Cardiac septum (tissue), 1 donor: ENCODE measurements at regions not wholly inside any gene's neighbourhood (a gene's known extent, or its start where the extent isn't known, plus 50 kb on each side); places are given as distances from the start of the nearest gene placed in this dataset.

Experiments used
- DNase-seq: peaks from one replicate; pipeline ENCODE4 v3.0.0-alpha.2; 2020; ENCODE audit warnings: low spot score
- intact Hi-C: fragments of 100-400 bp; cut with DNase I; formaldehyde crosslinking; loops from one replicate; pipeline ENCODE4 v1.14.0; 2022
- donor health status: DM: no; HTN: no; CAD: no.

DNA sequence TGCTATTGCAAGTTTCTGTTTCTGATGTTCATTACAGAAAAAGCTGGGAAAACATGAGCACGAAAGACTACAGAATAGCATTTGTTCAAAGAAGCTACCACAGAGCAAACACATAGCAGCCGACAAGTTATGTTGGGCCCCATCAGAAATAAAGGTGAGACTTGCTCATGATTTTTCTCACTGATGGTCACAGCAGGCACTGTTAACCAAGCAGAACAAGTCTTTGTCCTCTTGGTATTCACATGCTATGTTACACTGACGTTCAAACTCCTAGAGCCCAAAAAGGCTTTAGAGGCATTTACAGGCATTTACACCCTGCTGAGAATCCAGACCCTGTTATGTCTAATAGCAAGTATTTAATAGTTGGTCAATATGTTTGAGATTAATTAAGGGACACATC, 235.0 kb upstream of the HNMT start:
- intact Hi-C loops, result no loop called here
- no peak for DNase-seq

DNA sequence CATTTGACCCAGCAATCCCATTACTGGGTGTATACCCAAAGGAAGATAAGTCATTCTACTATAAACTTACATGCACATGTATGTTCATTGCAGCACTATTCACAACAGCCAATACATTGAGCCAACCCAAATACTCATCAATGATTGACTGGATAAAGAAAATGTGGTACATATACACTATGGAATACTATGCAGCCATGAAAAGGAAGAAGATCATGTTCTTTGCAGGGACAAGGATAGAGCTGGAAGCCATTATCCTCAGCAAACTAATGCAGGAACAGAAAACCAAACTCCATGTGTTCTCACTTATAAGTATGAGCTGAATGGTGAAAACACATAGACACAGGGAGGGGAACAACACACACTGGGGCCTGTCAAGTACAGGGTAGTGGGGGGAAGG, 226.7 kb upstream of the HNMT start:
- intact Hi-C loops, result no loop called here

DNA sequence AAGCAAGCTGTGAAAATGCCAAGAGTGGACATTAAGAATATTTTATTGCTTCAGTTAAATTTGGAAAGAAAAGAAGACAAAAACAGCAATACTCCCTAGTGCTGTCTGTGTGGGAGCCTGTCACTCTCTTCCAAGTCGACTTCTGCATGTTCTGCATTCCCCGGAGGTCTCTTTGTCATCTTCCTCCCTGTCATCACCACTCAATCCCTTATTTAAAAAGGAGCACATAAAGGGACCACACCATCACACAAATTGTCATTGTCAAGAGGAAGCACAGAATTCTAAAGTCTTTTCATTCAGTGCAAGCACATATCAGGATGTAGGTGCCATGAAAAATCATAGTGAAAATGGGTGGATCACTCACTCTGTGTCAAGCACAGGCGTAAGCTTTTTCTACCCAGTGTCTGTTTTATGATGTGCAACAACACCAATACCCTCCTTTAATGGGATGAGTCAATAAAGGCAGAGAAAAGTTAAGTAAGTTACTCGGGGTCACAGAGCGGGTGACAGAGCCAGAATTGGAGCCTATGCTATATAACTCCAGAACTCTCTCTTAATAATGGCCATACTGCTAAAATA, 222.4 kb upstream of the HNMT start:
- intact Hi-C loops, result no loop called here
- DNase-seq, result no peak

More for the DNA sequence above, 226.7 kb upstream of the HNMT start:
- DNase-seq, result no peak

- intact Hi-C loops, result no loop called here
- no peak for DNase-seq
These were observed 216.8 kb upstream of the HNMT start for GRCh38 chr2:137747509-137747908.

GRCh38 chr2:137748533-137748932, 215.7 kb upstream of the HNMT start:
- intact Hi-C loops, result no loop called here
- no peak for DNase-seq

DNA sequence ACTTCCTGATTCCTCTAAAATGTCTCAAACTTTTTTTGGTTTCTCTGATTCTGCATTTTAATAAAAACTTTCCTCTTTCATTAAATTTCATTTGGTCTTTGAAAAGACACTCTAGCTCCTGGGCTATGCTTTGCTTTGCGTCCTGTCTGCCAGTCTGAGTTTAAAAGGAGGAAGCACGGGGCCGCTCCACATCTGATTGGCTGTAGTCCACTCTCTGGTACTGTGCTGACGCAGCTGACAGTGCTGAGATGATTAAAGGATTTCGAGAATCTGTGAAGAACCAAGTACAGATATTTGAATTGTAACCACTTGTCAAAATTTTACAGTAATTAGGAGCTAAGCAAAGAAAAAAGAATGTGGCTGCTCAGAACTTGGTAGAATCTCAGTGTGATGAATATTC, 199.6 kb upstream of the HNMT start:
- intact Hi-C loops, result no loop called here
- DNase-seq, result no peak

DNA sequence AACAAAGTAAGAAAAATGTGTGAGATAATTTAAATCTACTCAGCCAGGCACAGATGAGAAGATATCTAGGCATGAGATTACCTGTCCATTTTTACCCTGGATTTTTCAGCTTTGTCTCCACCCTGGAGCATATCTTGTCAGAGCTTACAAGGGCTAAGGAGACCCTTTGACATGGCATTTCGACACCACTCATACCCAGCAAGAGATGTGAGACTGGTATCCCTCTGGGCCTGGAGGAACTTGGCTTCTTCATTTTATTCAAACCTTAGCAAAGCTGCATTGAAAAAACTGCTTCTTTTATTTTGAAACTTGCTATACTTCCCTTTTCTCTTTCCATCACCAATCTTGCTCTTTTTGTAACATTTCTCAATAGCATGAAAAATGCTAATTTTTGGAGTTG, 194.9 kb upstream of the HNMT start:
- intact Hi-C loops, result no loop called here
- no peak for DNase-seq

DNA sequence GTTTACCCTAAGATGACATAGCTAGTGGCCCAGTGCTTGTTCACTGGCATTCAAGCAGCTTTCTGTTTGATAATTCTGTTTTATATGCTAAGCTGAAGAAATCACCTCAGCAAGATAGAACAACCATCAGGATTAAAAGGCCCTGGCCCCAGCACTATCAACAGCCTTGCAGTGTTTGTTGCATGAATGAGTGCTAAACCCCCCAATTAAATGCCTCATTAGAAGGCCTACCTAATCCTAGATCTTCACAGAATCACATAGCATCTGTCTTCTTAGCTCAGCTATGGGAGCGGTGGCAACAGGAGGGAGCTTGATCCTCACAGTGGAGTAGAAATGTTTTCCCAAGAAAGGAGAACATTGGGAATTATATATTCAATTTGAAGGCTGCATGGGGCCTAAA, 194.1 kb upstream of the HNMT start:
- no peak for DNase-seq
- intact Hi-C loops, result no loop called here

- intact Hi-C loops, result no loop called here
- no peak for DNase-seq
These were observed 193.2 kb upstream of the HNMT start for GRCh38 chr2:137771064-137771463.

DNA sequence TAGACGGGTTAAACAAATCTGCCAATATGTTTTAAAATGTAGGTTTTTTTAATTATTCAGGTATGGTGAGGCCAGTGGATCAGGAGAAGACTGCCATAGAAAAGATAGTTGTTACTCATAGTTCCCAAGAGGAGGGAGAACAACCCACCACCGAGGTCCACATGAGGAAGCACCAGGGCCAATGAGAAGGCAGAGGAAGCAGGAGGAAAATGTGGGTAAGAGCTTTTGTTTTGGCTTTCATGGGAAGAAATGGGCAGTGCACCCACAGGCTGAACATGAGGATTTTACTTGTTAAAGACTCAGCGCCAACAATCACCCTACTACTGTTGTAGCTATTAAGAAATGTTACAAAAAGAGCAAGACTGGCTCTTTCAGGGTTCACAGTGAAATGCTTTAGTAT, 191.8 kb upstream of the HNMT start:
- no peak for DNase-seq
- intact Hi-C loops, result no loop called here

GRCh38 chr2:137775529-137775928, 188.7 kb upstream of the HNMT start:
- intact Hi-C loops, result no loop called here
- no peak for DNase-seq

GRCh38 chr2:137776697-137777096, 187.6 kb upstream of the HNMT start:
- intact Hi-C loops, result no loop called here
- no peak for DNase-seq

- intact Hi-C loops, result no loop called here
- no peak for DNase-seq
These were observed 166.6 kb upstream of the HNMT start for GRCh38 chr2:137797641-137798040.

DNA sequence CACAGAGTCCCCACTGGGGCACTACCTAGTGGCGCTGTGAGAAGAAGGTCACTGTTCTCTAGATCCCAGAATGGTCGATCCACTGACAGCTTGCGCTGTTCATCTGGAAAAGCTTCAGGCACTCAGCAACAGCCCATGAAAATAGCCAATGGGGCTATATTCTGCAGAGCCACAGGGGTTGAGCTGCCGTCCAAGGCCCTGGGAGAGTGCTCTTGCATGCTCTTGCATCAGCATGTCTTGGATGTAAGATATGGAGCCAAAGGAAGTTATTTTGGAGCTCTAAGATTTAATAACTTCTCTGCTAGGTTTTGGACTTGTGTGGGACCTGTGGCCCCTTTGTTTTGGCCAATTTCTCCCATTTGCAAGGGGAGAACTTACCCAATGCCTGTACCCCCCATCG, 164.7 kb upstream of the HNMT start:
- intact Hi-C loops, result no loop called here
- DNase-seq, result no peak

DNA sequence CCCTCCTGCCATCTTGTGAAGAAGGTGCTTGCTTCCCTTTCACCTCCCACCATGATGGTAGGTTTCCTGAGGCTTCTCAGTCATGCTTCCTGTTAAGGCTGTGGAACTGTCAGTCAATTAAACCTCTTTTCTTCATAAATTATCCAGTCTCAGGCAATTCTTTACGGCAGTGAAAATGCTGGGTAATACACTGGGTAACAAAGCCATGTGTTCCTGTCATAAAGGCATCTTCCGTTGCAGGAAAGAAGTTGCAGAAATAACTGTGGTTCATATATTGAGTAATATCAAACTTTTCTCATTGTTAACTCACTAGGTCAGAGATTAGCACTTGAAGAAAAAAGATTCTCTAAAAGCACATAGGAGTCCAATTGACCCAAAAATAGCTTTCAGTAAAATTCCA, 163.9 kb upstream of the HNMT start:
- intact Hi-C loops, result no loop called here
- DNase-seq, result no peak

DNA sequence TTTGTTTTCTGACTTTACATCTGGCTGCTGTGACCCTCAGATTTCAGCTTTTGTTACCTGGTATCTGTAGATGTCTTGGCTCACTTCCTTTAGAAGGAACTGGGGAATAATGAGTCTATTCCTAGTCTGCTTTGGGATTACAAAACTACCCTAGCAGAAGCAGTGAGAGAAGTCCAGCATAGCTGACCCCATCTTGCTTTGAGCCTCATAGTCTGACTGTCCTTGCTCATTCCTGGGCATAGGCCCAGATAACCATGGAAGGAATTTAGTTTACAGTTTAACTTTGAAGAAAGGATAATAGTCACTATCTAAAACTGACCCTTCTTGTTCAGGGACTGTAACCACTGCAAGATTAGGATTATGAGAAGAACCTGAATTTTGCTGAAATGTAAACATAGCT, 163.0 kb upstream of the HNMT start:
- intact Hi-C loops, result no loop called here
- no peak for DNase-seq

- no peak for DNase-seq
- intact Hi-C loops, result no loop called here
These were observed 162.2 kb upstream of the HNMT start for GRCh38 chr2:137802038-137802437.

- intact Hi-C loops, result no loop called here
- no peak for DNase-seq
These were observed 158.0 kb upstream of the HNMT start for GRCh38 chr2:137806068-137806805.

DNA sequence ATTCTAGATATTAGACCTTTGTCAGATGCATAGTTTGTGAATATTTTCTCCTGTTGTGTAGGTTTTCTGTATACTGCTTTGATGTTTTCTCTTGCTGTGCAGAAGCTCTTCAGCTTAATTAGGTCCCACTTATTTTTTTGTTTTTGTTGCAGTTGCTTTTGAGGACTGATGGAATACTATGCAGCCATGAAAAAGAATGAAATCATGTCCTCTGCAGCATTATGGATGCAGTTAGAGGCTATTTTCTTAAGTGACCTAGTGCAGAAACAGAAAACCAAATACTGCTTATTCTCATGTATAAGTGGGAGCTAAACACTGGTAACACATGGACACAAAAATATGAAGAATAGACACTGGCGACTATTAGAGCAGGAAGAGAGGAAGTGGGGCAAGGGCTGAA, 155.0 kb upstream of the HNMT start:
- DNase-seq, result no peak
- intact Hi-C loops, result no loop called here

- DNase-seq, result no peak
- intact Hi-C loops, result no loop called here
These were observed 154.4 kb upstream of the HNMT start for GRCh38 chr2:137809837-137810236.

DNA sequence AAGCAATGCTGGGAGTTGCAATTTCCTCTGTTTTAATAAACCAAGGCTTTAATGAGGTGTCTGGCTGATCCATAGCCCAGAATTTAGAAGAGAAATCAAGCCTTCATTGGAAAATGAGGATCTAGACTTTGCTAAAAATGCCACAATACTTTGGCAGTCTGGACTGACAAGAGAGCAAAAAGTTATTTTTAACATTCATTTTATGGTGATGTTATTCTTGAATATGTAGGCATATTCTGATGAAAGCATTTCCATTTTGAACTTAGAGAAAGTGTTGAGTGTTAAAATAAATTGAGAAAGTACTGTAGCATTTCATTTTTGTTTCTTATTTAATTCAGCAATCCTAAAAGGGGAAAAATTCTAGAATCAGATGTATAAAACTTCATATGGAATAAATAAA, 151.8 kb upstream of the HNMT start:
- intact Hi-C loops, result no loop called here

DNA sequence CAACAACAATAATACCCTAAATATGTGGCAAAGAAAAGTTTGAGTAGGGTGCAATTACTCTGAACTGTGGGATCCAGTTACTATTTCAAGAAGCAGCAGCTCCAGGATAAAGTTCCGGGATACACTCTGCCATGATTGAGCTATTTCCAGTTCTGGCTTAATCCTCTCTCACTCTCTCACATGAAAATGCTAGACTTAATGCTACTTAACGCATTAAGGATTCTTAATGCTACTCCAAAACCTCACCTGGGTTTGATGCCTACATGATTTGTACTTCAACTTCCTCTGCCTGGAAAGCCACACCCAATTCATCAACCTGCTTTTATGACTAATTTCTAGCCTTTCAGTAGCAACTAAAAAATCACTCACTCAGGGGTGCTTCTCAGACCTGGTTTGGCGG, 151.1 kb upstream of the HNMT start:
- intact Hi-C loops, result no loop called here
- DNase-seq, result no peak

More for the DNA sequence above, 151.8 kb upstream of the HNMT start:
- DNase-seq, result no peak
